ENCODE measurements at regions not wholly inside any gene's neighbourhood (a gene's known extent, or its start where the extent isn't known, plus 50 kb on each side); places are given as distances from the start of the nearest gene placed in this dataset.
A peak's percentile ranks its signal among the peaks of the same experiment; 100 is the strongest.

DNA sequence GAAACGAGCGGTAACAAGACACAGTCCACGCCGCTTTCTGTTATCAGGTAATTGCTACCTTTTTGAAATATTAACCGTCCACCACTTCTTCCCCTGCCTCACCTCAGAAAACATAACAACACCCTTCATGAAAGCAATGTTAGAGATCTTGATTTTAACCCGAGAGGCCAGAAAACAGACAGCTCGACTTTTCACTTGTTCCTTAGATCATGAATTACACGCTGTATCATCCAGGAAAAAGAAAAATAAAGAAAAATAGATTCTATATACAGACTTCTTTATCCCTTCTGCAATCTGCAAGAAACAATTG lies 957.1 kb upstream of the SOX9 start:
- intact Hi-C loops (cut with DNase I; ENCODE audit: low total_unique reads): no loop called here
- no peak overlapping the region for H3K4me3 ChIP-seq
- 31 to 74% (median 55%) methylated on average over 8 of the region's 8 CpGs for WGBS, 5 donors

DNA sequence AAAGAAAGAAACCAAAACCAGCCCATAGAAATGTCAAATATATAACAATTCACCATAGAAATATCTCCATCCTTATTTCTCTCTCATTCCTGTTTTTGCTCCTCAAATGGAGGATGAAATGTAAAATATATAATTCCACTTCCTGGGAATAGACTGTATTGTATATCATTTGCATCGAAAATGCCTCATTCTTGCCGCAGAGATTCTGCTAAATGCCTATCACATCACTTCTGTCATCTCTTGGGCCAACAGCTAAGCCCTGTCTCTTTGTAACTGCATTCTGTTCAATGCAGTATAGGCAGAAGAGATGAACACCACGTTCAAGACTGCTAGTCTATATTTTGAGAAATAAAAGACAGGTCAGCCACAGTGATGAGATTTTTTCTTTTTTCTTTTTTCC lies 956.3 kb upstream of the SOX9 start:
- WGBS, 5 donors: 74 to 84% (median 81%) methylated on average over 3 of the region's 3 CpGs
- Histone ChIP-seq H3K9me3 (no peaks in the 10 kb centered on the region), H3K27me3 (no peaks in the 10 kb centered on the region), H3K4me1 (peaks cover 0 to 6% (median 2%) of the 10 kb centered on the region in 4 donors), H3K27ac (no peak overlapping the region), H3K4me3 (no peak overlapping the region), H3K36me3 (no peaks in the 10 kb centered on the region)
- intact Hi-C loops (cut with DNase I; ENCODE audit: low total_unique reads): no loop called here
- no peak for DNase-seq
- no peak for TF ChIP-seq POLR2AphosphoS5 (IDR thresholded peaks at IDR 0.05)
- TF ChIP-seq, protein P1, sequence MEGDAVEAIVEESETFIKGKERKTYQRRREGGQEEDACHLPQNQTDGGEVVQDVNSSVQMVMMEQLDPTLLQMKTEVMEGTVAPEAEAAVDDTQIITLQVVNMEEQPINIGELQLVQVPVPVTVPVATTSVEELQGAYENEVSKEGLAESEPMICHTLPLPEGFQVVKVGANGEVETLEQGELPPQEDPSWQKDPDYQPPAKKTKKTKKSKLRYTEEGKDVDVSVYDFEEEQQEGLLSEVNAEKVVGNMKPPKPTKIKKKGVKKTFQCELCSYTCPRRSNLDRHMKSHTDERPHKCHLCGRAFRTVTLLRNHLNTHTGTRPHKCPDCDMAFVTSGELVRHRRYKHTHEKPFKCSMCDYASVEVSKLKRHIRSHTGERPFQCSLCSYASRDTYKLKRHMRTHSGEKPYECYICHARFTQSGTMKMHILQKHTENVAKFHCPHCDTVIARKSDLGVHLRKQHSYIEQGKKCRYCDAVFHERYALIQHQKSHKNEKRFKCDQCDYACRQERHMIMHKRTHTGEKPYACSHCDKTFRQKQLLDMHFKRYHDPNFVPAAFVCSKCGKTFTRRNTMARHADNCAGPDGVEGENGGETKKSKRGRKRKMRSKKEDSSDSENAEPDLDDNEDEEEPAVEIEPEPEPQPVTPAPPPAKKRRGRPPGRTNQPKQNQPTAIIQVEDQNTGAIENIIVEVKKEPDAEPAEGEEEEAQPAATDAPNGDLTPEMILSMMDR (IDR thresholded peaks at IDR 0.05): no peak
- no peak for TF ChIP-seq POLR2A (IDR thresholded peaks at IDR 0.05)

More for the DNA sequence above, 957.1 kb upstream of the SOX9 start:
- Histone ChIP-seq H3K27ac (peak overlapping the region; percentile 20 to 55 (median 37)), H3K27me3 (no peaks in the 10 kb centered on the region), H3K36me3 (no peaks in the 10 kb centered on the region), H3K4me1 (peaks cover 0 to 7% (median 3%) of the 10 kb centered on the region in 4 donors), H3K9me3 (no peaks in the 10 kb centered on the region)
- no peak for DNase-seq
- TF ChIP-seq, protein P1 (IDR thresholded peaks at IDR 0.05): no peak

GRCh38 chr17:71166311-71166710 lies 954.5 kb upstream of the SOX9 start:
- DNase-seq: no peak
- Histone ChIP-seq H3K9me3 (no peaks in the 10 kb centered on the region), H3K27ac (no peak overlapping the region), H3K4me1 (peaks cover 0 to 6% (median 2%) of the 10 kb centered on the region in 4 donors), H3K27me3 (no peaks in the 10 kb centered on the region), H3K4me3 (no peak overlapping the region), H3K36me3 (no peaks in the 10 kb centered on the region)
- 50 to 65% (median 54%) methylated on average over 2 of the region's 2 CpGs for WGBS, 5 donors
- TF ChIP-seq EP300 (IDR thresholded peaks at IDR 0.05) (no peak), POLR2A (IDR thresholded peaks at IDR 0.05) (no peak), POLR2AphosphoS5 (IDR thresholded peaks at IDR 0.05) (no peak)
- TF ChIP-seq, protein P1 (IDR thresholded peaks at IDR 0.05): no peak
- intact Hi-C loops (cut with DNase I; ENCODE audit: low total_unique reads): no loop called here

DNA sequence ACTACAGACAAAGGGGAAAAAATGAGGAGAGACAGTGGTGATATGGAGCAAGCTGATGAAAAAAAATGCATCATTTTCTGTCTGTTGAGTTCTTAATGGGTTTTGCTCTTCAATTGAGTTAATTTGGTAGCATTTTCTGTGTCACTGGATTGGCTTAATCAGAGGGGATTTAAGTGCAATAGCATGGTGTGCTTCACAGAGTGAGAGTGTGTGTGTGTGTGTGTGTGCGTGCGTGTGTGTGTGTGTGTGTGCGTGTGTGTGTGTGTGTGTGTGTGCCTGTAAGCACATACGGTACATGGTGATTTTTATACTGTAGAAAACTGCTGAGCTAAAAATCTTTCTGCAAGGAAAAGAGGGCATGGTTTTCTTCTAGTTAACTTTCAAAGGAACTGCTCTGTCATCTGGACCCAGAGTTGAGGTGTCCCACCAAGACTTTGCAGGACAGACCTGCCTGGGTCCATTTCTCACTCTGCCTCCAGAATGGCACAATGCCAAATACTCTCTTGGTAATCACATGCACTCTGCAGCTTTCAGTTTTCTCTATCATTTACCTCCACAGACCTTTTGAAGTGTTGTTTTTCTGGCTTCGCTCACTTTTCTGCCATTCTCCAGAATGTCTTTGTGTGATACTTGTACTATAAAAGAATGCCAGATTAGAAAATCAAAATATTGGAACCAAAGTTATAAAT lies 952.6 kb upstream of the SOX9 start:
- H3K4me1 ChIP-seq: peaks cover 0 to 6% (median 2%) of the 10 kb centered on the region in 4 donors
- intact Hi-C loops (cut with DNase I; ENCODE audit: low total_unique reads): no loop called here
- H3K36me3 ChIP-seq: no peaks in the 10 kb centered on the region
- WGBS, 5 donors: 47 to 63% (median 58%) methylated on average over 5 of the region's 5 CpGs
- H3K27me3 ChIP-seq: no peaks in the 10 kb centered on the region
- peak in 1 of 2 donors; percentile 52 for DNase-seq
- H3K9me3 ChIP-seq: no peaks in the 10 kb centered on the region
- H3K27ac ChIP-seq: no peak overlapping the region
- H3K4me3 ChIP-seq: no peak overlapping the region
- TF ChIP-seq POLR2AphosphoS5 (IDR thresholded peaks at IDR 0.05) (no peak), EP300 (IDR thresholded peaks at IDR 0.05) (no peak), POLR2A (IDR thresholded peaks at IDR 0.05) (no peak)
- TF ChIP-seq, protein P1 (IDR thresholded peaks at IDR 0.05): no peak

Measured in stomach (tissue), 8 donors.